H1 (cell line): ENCODE measurements at regions not wholly inside any gene's neighbourhood (a gene's known extent, or its start where the extent isn't known, plus 50 kb on each side); places are given as distances from the start of the nearest gene placed in this dataset.
"Not testable (repeated sequence)": the region's sequence is repeated elsewhere in the genome, so short reads cannot be mapped to it uniquely, and the experiment has no call there.

Source experiments
- CTCF ChIA-PET: fragments of 300-600 bp; sonication (Branson Sonifier 250); formaldehyde crosslinking; loops from one replicate; lab custom pipeline; 2021; ENCODE audit not compliant: partially characterized antibody; lab: Charles Lee
- POLR2A ChIA-PET: fragments of 300-600 bp; sonication (Branson Sonifier 250); formaldehyde crosslinking; loops from one replicate; lab custom pipeline; 2021; ENCODE audit warnings: inconsistent platforms; ENCODE audit not compliant: partially characterized antibody; lab: Charles Lee
- DNase-seq, 2 experiments: peaks; one replicate each; pipeline versions ENCODE4 v3.0.0 to v3.0.0-alpha.2; 2010 to 2022; ENCODE audit warnings: low spot score in 2 of 2, low read depth in 1 of 2, mixed read lengths in 1 of 2
- FAIRE-seq: peaks from 2 replicates; lab custom pipeline; 2011; peaks lifted over from hg19 to GRCh38; lab: Jason Lieb, UNC
- H2AFZ ChIP-seq: 2 replicates; pipeline ENCODE4 v1.8.1; 2012; ENCODE audit warnings: low read length, inconsistent platforms
- H2AK5ac ChIP-seq: 2 replicates; pipeline ENCODE4 v1.6.1; 2013; ENCODE audit warnings: low read depth, low read length
- H2BK120ac ChIP-seq: replicated peaks from 2 replicates; pipeline ENCODE3; 2013; ENCODE audit warnings: low read depth, low read length, inconsistent platforms
- H2BK12ac ChIP-seq: 2 replicates; pipeline ENCODE4 v1.6.1; 2013; ENCODE audit warnings: low read depth, low read length
- H2BK15ac ChIP-seq: 2 replicates; pipeline ENCODE4 v1.6.1; 2013; ENCODE audit warnings: low read length
- H2BK20ac ChIP-seq: 2 replicates; pipeline ENCODE4 v1.6.1; 2013; ENCODE audit warnings: low read length
- H2BK5ac ChIP-seq: 2 replicates; pipeline ENCODE4 v1.6.1; 2013; ENCODE audit warnings: low read depth, low read length
- H3K14ac ChIP-seq: 2 replicates; pipeline ENCODE4 v1.6.1; 2013; ENCODE audit warnings: inconsistent platforms; ENCODE audit not compliant: insufficient read length
- H3K18ac ChIP-seq: 2 replicates; pipeline ENCODE4 v1.6.1; 2013; ENCODE audit warnings: low read length; ENCODE audit errors: extremely low read depth
- H3K23ac ChIP-seq: 2 replicates; pipeline ENCODE4 v1.6.1; 2013; ENCODE audit warnings: inconsistent platforms; ENCODE audit not compliant: insufficient read length
- H3K23me2 ChIP-seq: 2 replicates; pipeline ENCODE4 v1.6.1; 2013; ENCODE audit warnings: low read depth, low read length
- H3K27ac ChIP-seq: 2 replicates; pipeline ENCODE4 v1.6.1; 2011; ENCODE audit warnings: low read depth, low read length, inconsistent platforms
- H3K27me3 ChIP-seq, 4 experiments: replicated peaks in 1 of 4; 1 replicate in 1 of 4; 2 replicates in 3 of 4; pipeline versions ENCODE4 v1.6.1 to v1.8.1; 2011 to 2013; ENCODE audit warnings: low read length in 3 of 4, mild to moderate bottlenecking in 3 of 4, inconsistent platforms in 2 of 4, mixed read lengths in 2 of 4, moderate library complexity in 1 of 4; ENCODE audit not compliant: control insufficient read depth in 3 of 4, insufficient read depth in 3 of 4; ENCODE audit errors: extremely low read depth in 1 of 4
- H3K36me3 ChIP-seq, 4 experiments: 2 replicates each; pipeline versions ENCODE4 v1.6.1 to v1.8.1; 2011 to 2013; ENCODE audit warnings: mild to moderate bottlenecking in 4 of 4, low read length in 3 of 4, moderate library complexity in 2 of 4, control low read depth in 1 of 4, inconsistent platforms in 1 of 4; ENCODE audit not compliant: insufficient read depth in 4 of 4, control insufficient read depth in 2 of 4
- H3K4ac ChIP-seq: replicated peaks from 2 replicates; pipeline ENCODE3; 2013; ENCODE audit warnings: low read length, low read depth, mixed read lengths, inconsistent platforms; ENCODE audit not compliant: insufficient read length
- H3K4me1 ChIP-seq, 4 experiments: replicated peaks in 1 of 4; 1 replicate in 1 of 4; 2 replicates in 3 of 4; pipeline versions ENCODE4 v1.6.1 to v1.8.1; 2011 to 2013; ENCODE audit warnings: low read length in 3 of 4, inconsistent platforms in 2 of 4, mixed read lengths in 1 of 4; ENCODE audit not compliant: insufficient read depth in 4 of 4, control insufficient read depth in 3 of 4
- H3K4me2 ChIP-seq, 2 experiments: 2 replicates each; pipeline versions ENCODE4 v1.6.1 to v1.8.1; 2011 to 2013; ENCODE audit warnings: low read depth in 2 of 2, low read length in 2 of 2, control low read depth in 1 of 2, inconsistent platforms in 1 of 2, mild to moderate bottlenecking in 1 of 2; ENCODE audit not compliant: insufficient read depth in 1 of 2
- H3K4me3 ChIP-seq, 4 experiments: fragments of 200-600, 300-600 bp in 1 of 4; sonication (generic), shearing (Covaris generic), sonication (Bioruptor Twin) in 1 of 4; 2 replicates each; pipeline versions ENCODE4 v1.5.1 to v1.8.1; 2011 to 2016; ENCODE audit warnings: low read length in 4 of 4, low read depth in 3 of 4, control low read depth in 2 of 4, inconsistent platforms in 2 of 4, mild to moderate bottlenecking in 2 of 4, mixed read lengths in 1 of 4, moderate library complexity in 1 of 4; ENCODE audit not compliant: insufficient read depth in 2 of 4; ENCODE audit errors: extremely low read depth in 1 of 4
- H3K56ac ChIP-seq: replicated peaks from 2 replicates; pipeline ENCODE3; 2013; ENCODE audit warnings: low read depth, mild to moderate bottlenecking, mixed read lengths, low read length, inconsistent platforms; ENCODE audit not compliant: insufficient read length
- H3K79me1 ChIP-seq: 2 replicates; pipeline ENCODE4 v1.6.1; 2013; ENCODE audit warnings: low read depth, low read length, control low read depth
- H3K79me2 ChIP-seq, 2 experiments: 2 replicates each; pipeline versions ENCODE4 v1.6.1 to v1.8.1; 2012 to 2013; ENCODE audit warnings: low read length in 2 of 2, mild to moderate bottlenecking in 2 of 2, inconsistent platforms in 1 of 2; ENCODE audit not compliant: insufficient read depth in 2 of 2, control insufficient read depth in 1 of 2
- H3K9ac ChIP-seq, 4 experiments: replicated peaks in 1 of 4; 1 replicate in 1 of 4; 2 replicates in 3 of 4; pipeline versions ENCODE4 v1.6.1 to v1.8.1; 2011 to 2013; ENCODE audit warnings: low read depth in 3 of 4, low read length in 3 of 4, control low read depth in 2 of 4, mild to moderate bottlenecking in 2 of 4, moderate library complexity in 2 of 4, inconsistent platforms in 1 of 4; ENCODE audit errors: extremely low read depth in 1 of 4
- H3K9me3 ChIP-seq, 2 experiments: 2 replicates each; pipeline versions ENCODE4 v1.6.1 to v1.8.1; 2012 to 2013; ENCODE audit warnings: mild to moderate bottlenecking in 2 of 2, moderate library complexity in 2 of 2, control low read depth in 1 of 2, inconsistent platforms in 1 of 2, low read depth in 1 of 2, low read length in 1 of 2, mixed read lengths in 1 of 2; ENCODE audit not compliant: insufficient read depth in 2 of 2
- H4K20me1 ChIP-seq, 2 experiments: replicated peaks in 1 of 2; 2 replicates each; pipeline versions ENCODE3 to v1.8.1; 2011 to 2013; ENCODE audit warnings: inconsistent platforms in 2 of 2, low read length in 2 of 2, mild to moderate bottlenecking in 1 of 2; ENCODE audit not compliant: insufficient read depth in 2 of 2, control insufficient read depth in 1 of 2
- H4K5ac ChIP-seq: 2 replicates; pipeline ENCODE4 v1.6.1; 2013; ENCODE audit warnings: low read length, low read depth, mixed read lengths, inconsistent platforms; ENCODE audit not compliant: insufficient read length
- H4K8ac ChIP-seq: 2 replicates; pipeline ENCODE4 v1.8.0; 2013; ENCODE audit warnings: mild to moderate bottlenecking, moderate library complexity, low read length, inconsistent platforms; ENCODE audit not compliant: insufficient read depth; ENCODE audit errors: extremely low read depth
- H4K91ac ChIP-seq: replicated peaks from 2 replicates; pipeline ENCODE3; 2013; ENCODE audit warnings: low read length, mixed read lengths, inconsistent platforms; ENCODE audit not compliant: insufficient read length
- WGBS, 2 experiments: shearing (Covaris generic) in 1 of 2; methylation state at CpG; one replicate each; pipeline versions ENCODE4 v1.1.6 to v1.1.7; 2013 to 2015; ENCODE audit warnings: low lambda C conversion rate in 2 of 2, mixed read lengths in 2 of 2, inconsistent platforms in 1 of 2, low coverage in 1 of 2, missing lambda C conversion rate in 1 of 2; ENCODE audit not compliant: insufficient replicate concordance in 2 of 2, insufficient coverage in 1 of 2, insufficient read length in 1 of 2; ENCODE audit errors: extremely low coverage in 1 of 2, missing lambda C conversion rate in 1 of 2; 5-methylcytosine and 5-hydroxymethylcytosine counted together

DNA sequence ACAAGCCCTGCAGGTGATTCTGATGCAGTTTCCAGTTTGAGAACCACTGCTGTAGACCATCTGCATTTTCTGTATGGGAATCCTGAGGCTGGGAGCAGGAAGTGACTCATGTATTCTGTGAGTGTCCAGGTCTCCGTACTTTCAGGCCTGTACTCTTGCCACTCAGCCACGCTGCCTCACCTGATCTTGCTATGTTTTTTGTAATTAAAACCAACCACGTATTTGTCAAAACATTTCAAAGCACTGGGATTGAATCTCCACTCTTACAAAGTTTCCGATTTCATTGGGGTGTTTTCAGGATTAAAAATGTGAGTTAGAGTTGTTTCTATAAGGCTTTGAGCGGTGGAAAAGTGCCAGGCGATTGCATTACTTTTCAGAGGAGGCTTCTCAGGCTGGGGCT, 2907.5 kb downstream of the RPIA start:
- H2AFZ ChIP-seq, H3K27ac ChIP-seq, H3K79me2 ChIP-seq, H3K4me1 ChIP-seq, H4K8ac ChIP-seq, H4K91ac ChIP-seq, H3K14ac ChIP-seq, FAIRE-seq, H3K36me3 ChIP-seq, H2AK5ac ChIP-seq, H2BK12ac ChIP-seq, H3K23me2 ChIP-seq, H3K18ac ChIP-seq, H3K23ac ChIP-seq, H2BK5ac ChIP-seq, POLR2A ChIA-PET, H3K4ac ChIP-seq, H3K56ac ChIP-seq, DNase-seq, H4K20me1 ChIP-seq, H3K4me3 ChIP-seq, H3K79me1 ChIP-seq, H2BK20ac ChIP-seq, H3K9ac ChIP-seq, H3K27me3 ChIP-seq, H2BK120ac ChIP-seq, H2BK15ac ChIP-seq, H4K5ac ChIP-seq, CTCF ChIA-PET, H3K4me2 ChIP-seq: not testable (repeated sequence)
- H3K9me3 ChIP-seq, result peaks cover 0 to 22% of the 10 kb centered on the region in 2 experiments; a peak in 3 of 4 replicates
- WGBS, 2 experiments, result 79% methylated on average over 6 of the region's 6 CpGs; no CpG with 5 or more reads in 1 of the 2 experiments

DNA sequence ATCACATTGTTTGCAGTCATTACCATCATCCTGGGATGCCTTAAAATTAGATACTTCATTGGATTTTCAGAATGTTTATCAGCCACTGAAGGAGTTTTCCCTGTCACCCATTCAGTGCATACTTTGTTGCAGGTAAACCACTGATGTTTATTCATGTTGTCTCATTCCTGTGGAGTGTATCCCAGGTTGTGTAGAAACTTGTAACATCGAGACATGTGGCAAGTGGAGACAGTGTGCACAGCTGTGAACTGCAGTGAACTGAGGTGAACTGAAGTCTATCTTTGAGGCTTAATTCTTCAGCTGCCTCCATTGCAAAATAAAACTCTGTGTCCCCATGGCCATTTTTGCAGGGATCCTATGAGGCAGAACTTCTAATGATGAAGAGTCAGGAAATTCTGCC, 2911.4 kb downstream of the RPIA start:
- CTCF ChIA-PET, POLR2A ChIA-PET, H3K4me3 ChIP-seq: not testable (repeated sequence)

More for the DNA sequence above, 2911.4 kb downstream of the RPIA start:
- H3K79me2 ChIP-seq, H3K27ac ChIP-seq, DNase-seq, H3K56ac ChIP-seq, H3K23ac ChIP-seq, H3K79me1 ChIP-seq, H4K5ac ChIP-seq, H2BK120ac ChIP-seq, H4K91ac ChIP-seq, H3K9ac ChIP-seq, H2BK5ac ChIP-seq, H4K8ac ChIP-seq, H3K4me1 ChIP-seq, H2BK15ac ChIP-seq, H2AK5ac ChIP-seq, H3K27me3 ChIP-seq, H2BK12ac ChIP-seq, H2AFZ ChIP-seq, FAIRE-seq, H3K36me3 ChIP-seq, H3K18ac ChIP-seq, H2BK20ac ChIP-seq, H4K20me1 ChIP-seq, H3K14ac ChIP-seq, H3K4ac ChIP-seq, H3K4me2 ChIP-seq, H3K23me2 ChIP-seq: not testable (repeated sequence)
- peaks cover 3 to 24% of the 10 kb centered on the region in 2 experiments; a peak in 2 of 4 replicates for H3K9me3 ChIP-seq
- 81% methylated on average over 1 of the region's 1 CpG; no CpG with 5 or more reads in 1 of the 2 experiments for WGBS, 2 experiments
